Right lobe of liver (tissue), 6 donors: ENCODE measurements at regions not wholly inside any gene's neighbourhood (a gene's known extent, or its start where the extent isn't known, plus 50 kb on each side); places are given as distances from the start of the nearest gene placed in this dataset.
A peak's percentile ranks its signal among the peaks of the same experiment; 100 is the strongest.

ENCODE experiments used
- ATAC-seq, 4 donors: fragments of 200-7000 bp; cut with Tn5 transposase; one replicate each; pipeline ENCODE4 v1.9.1; 2020; ENCODE audit warnings: mild to moderate bottlenecking in 4 of 4, moderate library complexity in 4 of 4
- DNase-seq, 3 donors: peaks; one replicate each; pipeline ENCODE4 v3.0.0-alpha.2; 2020
- H3K27ac ChIP-seq, 3 donors: fragments of 200-600 bp; one replicate each; pipeline ENCODE4 v1.8.0; 2022
- H3K27me3 ChIP-seq, 2 donors: fragments of 200-600 bp; one replicate each; pipeline ENCODE4 v1.8.0; 2022
- H3K36me3 ChIP-seq, 4 donors: fragments of 200-600 bp; sonication (generic) in 1 of 4; one replicate each; pipeline versions ENCODE4 v1.5.1 to v1.8.0; 2017 to 2022; ENCODE audit warnings: control low read depth in 1 of 4
- H3K4me1 ChIP-seq, 4 donors: fragments of 200-600 bp; sonication (generic) in 1 of 4; one replicate each; pipeline versions ENCODE4 v1.5.1 to v1.8.0; 2017 to 2022; ENCODE audit warnings: control low read depth in 1 of 4
- H3K4me3 ChIP-seq, 3 donors: fragments of 200-600 bp; one replicate each; pipeline ENCODE4 v1.8.0; 2022
- H3K9me3 ChIP-seq, 4 donors: fragments of 200-600 bp; sonication (generic) in 1 of 4; one replicate each; pipeline versions ENCODE4 v1.5.1 to v1.8.0; 2017 to 2022; ENCODE audit warnings: control low read depth in 1 of 4
- CTCF ChIP-seq, 4 donors: fragments of 200-600 bp in 3 of 4; fragments of 450-650 bp in 1 of 4; IDR thresholded peaks; one replicate each; pipeline versions ENCODE4 v1.5.1 to v1.8.0; 2016 to 2022; ENCODE audit warnings: antibody characterized with exemption in 4 of 4, mild to moderate bottlenecking in 2 of 4
- POLR2A ChIP-seq: fragments of 450-650 bp; IDR thresholded peaks from one replicate; pipeline ENCODE4 v1.6.1; 2017; ENCODE audit warnings: antibody characterized with exemption, mild to moderate bottlenecking
- WGBS: methylation state at CpG from one replicate; pipeline ENCODE4 v1.1.6; 2018; ENCODE audit warnings: low coverage, low lambda C conversion rate; ENCODE audit not compliant: insufficient coverage; ENCODE audit errors: missing lambda C conversion rate; 5-methylcytosine and 5-hydroxymethylcytosine counted together
- intact Hi-C, 2 donors: fragments of 100-400 bp; cut with DNase I; formaldehyde crosslinking; loops; one replicate each; pipeline versions ENCODE4 v1.11.2 to v1.14.1; 2022
- donor health status: DM: no; HTN: yes; CAD: no.
- donor health status: DM: no; HTN: no; CAD: no.
- donor health status: DM: no; HTN: no; CAD: no.
- donor health status: DM: no; HTN: yes; CAD: no.
- donor health status: DM: no; HTN: yes; CAD: no.

GRCh38 chr10:4075443-4075842, 290.4 kb upstream of the KLF6 start:
- H3K27me3 ChIP-seq, result no peaks in the 10 kb centered on the region
- DNase-seq, result no peak
- no peak overlapping the region for H3K27ac ChIP-seq
- intact Hi-C loops, result no loop called here
- TF ChIP-seq CTCF (IDR thresholded peaks at IDR 0.05) (no peak), POLR2A (no peak)
- ATAC-seq, result no peak
- no peak overlapping the region for H3K4me3 ChIP-seq
- H3K36me3 ChIP-seq, result no peaks in the 10 kb centered on the region
- no peaks in the 10 kb centered on the region for H3K9me3 ChIP-seq
- no peaks in the 10 kb centered on the region for H3K4me1 ChIP-seq
- WGBS, result 65% methylated on average over 4 of the region's 7 CpGs

DNA sequence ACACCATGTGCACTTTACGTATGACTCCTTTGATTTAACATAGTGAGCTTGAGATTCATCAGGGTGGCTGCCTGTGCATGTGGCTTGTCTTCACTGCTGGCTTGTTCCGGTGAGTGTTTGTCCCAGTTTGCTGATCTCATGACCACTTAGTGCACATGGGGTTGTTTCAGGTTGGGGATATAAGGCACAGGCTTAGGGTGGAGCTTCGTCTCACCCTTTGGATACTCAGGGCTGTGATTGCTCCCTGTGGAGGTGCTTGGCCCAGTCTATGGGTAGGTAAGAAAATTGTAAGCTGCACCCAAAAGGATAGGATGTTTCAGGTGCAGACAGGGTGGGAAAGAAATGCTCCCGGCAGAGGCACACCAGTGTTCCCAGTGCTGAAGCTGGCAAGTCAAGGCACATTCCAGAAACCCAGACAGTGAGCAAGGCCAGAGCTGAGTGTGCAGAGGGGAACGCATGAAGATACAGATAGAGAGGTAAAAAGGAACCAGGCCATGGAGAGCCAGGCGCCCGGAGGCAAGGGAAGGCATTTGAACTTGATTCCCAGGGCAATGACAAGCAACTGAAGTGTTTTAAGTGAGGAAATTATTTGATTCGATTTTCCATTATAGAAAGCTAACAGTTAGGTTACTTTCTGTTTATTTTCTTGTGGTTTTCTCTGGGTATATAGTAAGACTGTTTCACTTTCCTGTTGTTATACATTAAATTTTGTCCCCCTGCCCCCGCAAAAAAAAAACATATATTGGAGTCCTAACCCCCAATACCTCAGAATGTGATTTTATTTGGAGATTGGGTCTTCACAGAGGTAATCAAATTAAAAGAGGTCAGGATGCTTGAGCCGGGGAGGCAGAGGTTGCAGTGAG, 289.8 kb upstream of the KLF6 start:
- WGBS, result 59% methylated on average over 9 of the region's 10 CpGs
- no peaks in the 10 kb centered on the region for H3K9me3 ChIP-seq
- no peak for TF ChIP-seq CTCF (IDR thresholded peaks at IDR 0.05)
- TF ChIP-seq POLR2A, result no peak
- H3K36me3 ChIP-seq, result no peaks in the 10 kb centered on the region
- DNase-seq, result no peak
- intact Hi-C loops, result no loop called here
- H3K27ac ChIP-seq, result no peak overlapping the region
- H3K4me1 ChIP-seq, result no peaks in the 10 kb centered on the region
- no peak overlapping the region for H3K4me3 ChIP-seq
- ATAC-seq, result no peak
- no peaks in the 10 kb centered on the region for H3K27me3 ChIP-seq

- H3K4me1 ChIP-seq, result no peaks in the 10 kb centered on the region
- no peak overlapping the region for H3K27ac ChIP-seq
- no peaks in the 10 kb centered on the region for H3K9me3 ChIP-seq
- TF ChIP-seq CTCF (IDR thresholded peaks at IDR 0.05) (no peak), POLR2A (no peak)
- H3K27me3 ChIP-seq, result no peaks in the 10 kb centered on the region
- peak; percentile 16 to 69 (median 48) for ATAC-seq
- DNase-seq, result no peak
- 57% methylated on average over 1 of the region's 1 CpG for WGBS
- intact Hi-C loops, result no loop called here
- no peaks in the 10 kb centered on the region for H3K36me3 ChIP-seq
- H3K4me3 ChIP-seq, result no peak overlapping the region
Measured at GRCh38 chr10:4073912-4074311, 288.9 kb upstream of the KLF6 start.

- ATAC-seq (no peak), DNase-seq (no peak)
- H3K36me3 ChIP-seq, result no peaks in the 10 kb centered on the region
- H3K9me3 ChIP-seq, result no peaks in the 10 kb centered on the region
- H3K27ac ChIP-seq, result no peak overlapping the region
- H3K27me3 ChIP-seq, result no peaks in the 10 kb centered on the region
- H3K4me1 ChIP-seq, result no peaks in the 10 kb centered on the region
- TF ChIP-seq CTCF (IDR thresholded peaks at IDR 0.05), result no peak
- TF ChIP-seq POLR2A, result no peak
- intact Hi-C loops, result no loop called here
- WGBS, result 75% methylated on average over 8 of the region's 11 CpGs
- no peak overlapping the region for H3K4me3 ChIP-seq
Measured at GRCh38 chr10:4070921-4071660, 286.1 kb upstream of the KLF6 start.
